OCI-LY7 (cell line): ENCODE measurements at regions not wholly inside any gene's neighbourhood (a gene's known extent, or its start where the extent isn't known, plus 50 kb on each side); places are given as distances from the start of the nearest gene placed in this dataset.

Source experiments
- BruUV-seq: library from RNA; stranded (reverse); fragments of 400-500 nt; replicated peaks from 2 replicates; lab custom pipeline; 2021; lab: Mats Ljungman, UMichigan
- CTCF ChIA-PET: fragments of 300-600 bp; sonication (Branson Sonifier 250); formaldehyde crosslinking; loops from one replicate; lab custom pipeline; 2022; ENCODE audit warnings: antibody characterized with exemption; ENCODE audit not compliant: unreplicated experiment; lab: Charles Lee
- POLR2A ChIA-PET: fragments of 300-600 bp; sonication (Branson Sonifier 250); formaldehyde crosslinking; loops from one replicate; lab custom pipeline; 2022; ENCODE audit warnings: antibody characterized with exemption; lab: Charles Lee
- DNase-seq: peaks from one replicate; pipeline ENCODE4 v3.0.0-alpha.2; 2015; ENCODE audit warnings: low spot score
- H2AFZ ChIP-seq: fragments of 200-600 bp; sonication (generic), shearing (Covaris generic); 2 replicates; pipeline ENCODE4 v1.6.1; 2014; ENCODE audit warnings: mild to moderate bottlenecking, antibody characterized with exemption, low read length, moderate library complexity
- H3K27ac ChIP-seq: fragments of 200-600 bp; sonication (generic); 2 replicates; pipeline ENCODE4 v1.5.1; 2014; ENCODE audit warnings: mixed run types, low read depth, mild to moderate bottlenecking, moderate library complexity, low read length, inconsistent platforms; ENCODE audit not compliant: poor library complexity, severe bottlenecking
- H3K36me3 ChIP-seq: fragments of 200-600 bp; sonication (generic); 2 replicates; pipeline ENCODE4 v1.6.1; 2014; ENCODE audit warnings: mild to moderate bottlenecking, antibody characterized with exemption, low read length, moderate library complexity, mixed read lengths; ENCODE audit not compliant: insufficient read depth
- H3K4me1 ChIP-seq: fragments of 200-600 bp; sonication (generic); 2 replicates; pipeline ENCODE4 v1.5.1; 2014; ENCODE audit warnings: mild to moderate bottlenecking, low read length; ENCODE audit not compliant: insufficient read depth, poor library complexity, severe bottlenecking
- H3K4me2 ChIP-seq: fragments of 200-600 bp; sonication (generic); 2 replicates; pipeline ENCODE4 v1.6.1; 2014; ENCODE audit warnings: mild to moderate bottlenecking, low read length
- H3K4me3 ChIP-seq: fragments of 200-600 bp; sonication (generic); 2 replicates; pipeline ENCODE4 v1.5.1; 2014; ENCODE audit warnings: mild to moderate bottlenecking, low read depth, low read length; ENCODE audit not compliant: poor library complexity, severe bottlenecking
- H3K79me2 ChIP-seq: fragments of 200-600 bp; sonication (generic); 2 replicates; pipeline ENCODE4 v1.6.1; 2016; ENCODE audit warnings: low read depth, mild to moderate bottlenecking, low read length, moderate library complexity, mixed read lengths; ENCODE audit not compliant: insufficient read depth
- H3K9me2 ChIP-seq: fragments of 200-600 bp; sonication (generic); 2 replicates; pipeline ENCODE4 v1.6.1; 2016; ENCODE audit warnings: mild to moderate bottlenecking, low read length, mixed read lengths; ENCODE audit not compliant: insufficient read depth
- H3K9me3 ChIP-seq: fragments of 200-600 bp; sonication (generic); 2 replicates; pipeline ENCODE4 v1.6.1; 2014; ENCODE audit warnings: mild to moderate bottlenecking, mixed run types, low read length, mixed read lengths
- H4K20me1 ChIP-seq: fragments of 200-600 bp; sonication (generic); 2 replicates; pipeline ENCODE4 v1.6.1; 2014; ENCODE audit warnings: mild to moderate bottlenecking, antibody characterized with exemption, low read length, moderate library complexity, mixed read lengths; ENCODE audit not compliant: insufficient read depth
- CTCF ChIP-seq: fragments of 200-600 bp; sonication (generic); conservative IDR thresholded peaks from 2 replicates; pipeline ENCODE4 v1.5.1; 2014; ENCODE audit warnings: mild to moderate bottlenecking, antibody characterized with exemption, low read length, moderate library complexity, mixed read lengths
- EZH2phosphoT487 ChIP-seq: fragments of 200-600 bp; sonication (generic); IDR thresholded peaks from 2 replicates; pipeline ENCODE4 v1.6.1; 2018; ENCODE audit warnings: low read depth, borderline replicate concordance, mild to moderate bottlenecking, mixed run types, antibody characterized with exemption, low read length, moderate library complexity, mixed read lengths
- intact Hi-C: fragments of 100-400 bp; cut with micrococcal nuclease; formaldehyde crosslinking; loops from one replicate; pipeline ENCODE4 v1.10.0; 2022; ENCODE audit not compliant: unreplicated experiment

DNA sequence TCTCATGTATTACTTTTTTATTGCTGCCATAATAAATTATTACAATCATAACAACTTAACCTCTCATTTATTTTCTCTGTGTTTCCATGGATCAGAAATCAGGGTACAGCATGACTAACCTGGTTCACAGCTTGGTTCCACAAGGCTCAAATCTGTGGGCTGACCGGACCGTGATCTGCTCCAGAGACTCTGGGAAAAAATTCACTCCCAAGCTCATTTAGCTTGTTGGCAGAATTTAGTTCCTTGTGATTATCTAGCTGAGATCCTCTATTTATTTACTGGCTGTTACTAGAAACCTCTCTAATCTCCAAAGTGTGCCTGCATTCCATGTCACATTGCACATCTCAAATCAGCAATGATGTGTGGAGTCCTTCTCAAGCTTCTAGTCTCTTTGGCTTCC, 386.6 kb downstream of the DIPK2A start:
- Histone ChIP-seq H3K4me1 (no peaks in the 10 kb centered on the region), H2AFZ (no peak overlapping the region), H3K4me2 (no peak overlapping the region), H3K36me3 (no peaks in the 10 kb centered on the region), H3K4me3 (no peak overlapping the region), H4K20me1 (no peaks in the 10 kb centered on the region), H3K9me3 (no peaks in the 10 kb centered on the region), H3K27ac (no peak overlapping the region), H3K79me2 (no peaks in the 10 kb centered on the region), H3K9me2 (no peaks in the 10 kb centered on the region)
- BruUV-seq, result no TSS peak
- TF ChIP-seq EZH2phosphoT487 (no peak), CTCF (no peak)
- DNase-seq, result no peak
- intact Hi-C loops, result no loop called here
- POLR2A ChIA-PET, result no interaction called here
- CTCF ChIA-PET, result no interaction called here

- no peaks in the 10 kb centered on the region for H3K79me2 ChIP-seq
- H3K4me1 ChIP-seq, result no peaks in the 10 kb centered on the region
- H4K20me1 ChIP-seq, result no peaks in the 10 kb centered on the region
- H2AFZ ChIP-seq, result no peak overlapping the region
- no TSS peak for BruUV-seq
- POLR2A ChIA-PET, result interaction anchor here (0.6 kb wide), 1 partner anchor 186 kb away, joined by 3 read pairs; no protein-coding TSS in a partner anchor
- no peaks in the 10 kb centered on the region for H3K9me3 ChIP-seq
- intact Hi-C loops, result no loop called here
- no peak for TF ChIP-seq CTCF
- no peak for TF ChIP-seq EZH2phosphoT487
- no peaks in the 10 kb centered on the region for H3K36me3 ChIP-seq
- no peaks in the 10 kb centered on the region for H3K9me2 ChIP-seq
- H3K27ac ChIP-seq, result no peak overlapping the region
- no peak for DNase-seq
- H3K4me3 ChIP-seq, result no peak overlapping the region
- no peak overlapping the region for H3K4me2 ChIP-seq
- CTCF ChIA-PET, result no interaction called here
Observed at GRCh38 chr3:144361002-144361401, 389.4 kb downstream of the DIPK2A start.

DNA sequence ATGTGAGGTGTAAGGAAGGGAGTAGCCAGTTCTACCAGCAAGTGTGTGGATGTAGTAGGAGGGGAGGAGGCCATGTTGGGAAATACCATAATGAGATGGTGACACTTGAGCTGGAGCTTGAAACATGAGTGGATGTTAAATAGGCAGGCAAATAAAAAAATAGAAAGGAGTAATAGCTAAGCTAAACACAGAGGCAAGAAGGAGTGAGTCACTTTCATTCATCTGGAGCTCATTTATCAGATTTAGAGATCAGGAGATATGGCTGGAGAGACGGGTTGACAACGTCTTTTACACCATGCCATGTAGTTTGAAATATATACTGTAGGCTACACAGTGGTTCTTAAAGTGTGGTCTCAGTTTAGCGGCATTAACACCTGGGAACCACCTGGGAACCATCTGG, 390.5 kb downstream of the DIPK2A start:
- Histone ChIP-seq H3K9me2 (no peaks in the 10 kb centered on the region), H3K27ac (no peak overlapping the region), H3K36me3 (no peaks in the 10 kb centered on the region), H4K20me1 (no peaks in the 10 kb centered on the region), H3K4me2 (no peak overlapping the region), H3K4me1 (no peaks in the 10 kb centered on the region), H3K4me3 (no peak overlapping the region), H3K9me3 (no peaks in the 10 kb centered on the region), H2AFZ (no peak overlapping the region), H3K79me2 (no peaks in the 10 kb centered on the region)
- CTCF ChIA-PET, result no interaction called here
- no peak for DNase-seq
- POLR2A ChIA-PET, result interaction anchor here (0.8 kb wide), 1 partner anchor 154 kb away, joined by 3 read pairs; no protein-coding TSS in a partner anchor
- BruUV-seq, result no TSS peak
- intact Hi-C loops, result no loop called here
- TF ChIP-seq EZH2phosphoT487, result no peak
- TF ChIP-seq CTCF, result no peak
